ENCODE measurements at regions not wholly inside any gene's neighbourhood (a gene's known extent, or its start where the extent isn't known, plus 50 kb on each side); places are given as distances from the start of the nearest gene placed in this dataset.

GRCh38 chr13:62906469-62906868, 1490.8 kb upstream of the PCDH20 start:
- no peaks in the 10 kb centered on the region for H3K27me3 ChIP-seq (ENCODE audit: low read depth, low read length)
- no peaks in the 10 kb centered on the region for H3K36me3 ChIP-seq (ENCODE audit: control insufficient read depth in 1 of 2, insufficient read depth in 2 of 2, low read length in 2 of 2)
- H3K27ac ChIP-seq (ENCODE audit: low read length): no peak overlapping the region
- no peaks in the 10 kb centered on the region for H3K9me3 ChIP-seq (ENCODE audit: control insufficient read depth in 1 of 2, low read length in 2 of 2)
- H3K4me1 ChIP-seq (ENCODE audit: control insufficient read depth in 1 of 2, insufficient read depth in 2 of 2, low read length in 2 of 2): no peaks in the 10 kb centered on the region
- no peak overlapping the region for H3K4me3 ChIP-seq (ENCODE audit: low read depth in 1 of 2, low read length in 2 of 2)

GRCh38 chr13:62887046-62887445, 1471.4 kb upstream of the PCDH20 start:
- Histone ChIP-seq H3K36me3 (ENCODE audit: control insufficient read depth in 1 of 2, insufficient read depth in 2 of 2, low read length in 2 of 2) (no peaks in the 10 kb centered on the region), H3K27ac (ENCODE audit: low read length) (no peak overlapping the region), H3K4me3 (ENCODE audit: low read depth in 1 of 2, low read length in 2 of 2) (no peak overlapping the region), H3K27me3 (ENCODE audit: low read depth, low read length) (no peaks in the 10 kb centered on the region), H3K9me3 (ENCODE audit: control insufficient read depth in 1 of 2, low read length in 2 of 2) (no peaks in the 10 kb centered on the region), H3K4me1 (ENCODE audit: control insufficient read depth in 1 of 2, insufficient read depth in 2 of 2, low read length in 2 of 2) (no peaks in the 10 kb centered on the region)

- H3K27ac ChIP-seq (ENCODE audit: low read length): no peak overlapping the region
- peaks cover 0 to 2% of the 10 kb centered on the region in 2 donors for H3K9me3 ChIP-seq (ENCODE audit: control insufficient read depth in 1 of 2, low read length in 2 of 2)
- H3K4me1 ChIP-seq (ENCODE audit: control insufficient read depth in 1 of 2, insufficient read depth in 2 of 2, low read length in 2 of 2): no peaks in the 10 kb centered on the region
- no peaks in the 10 kb centered on the region for H3K27me3 ChIP-seq (ENCODE audit: low read depth, low read length)
- H3K36me3 ChIP-seq (ENCODE audit: control insufficient read depth in 1 of 2, insufficient read depth in 2 of 2, low read length in 2 of 2): no peaks in the 10 kb centered on the region
- H3K4me3 ChIP-seq (ENCODE audit: low read depth in 1 of 2, low read length in 2 of 2): no peak overlapping the region
Measured at GRCh38 chr13:62879071-62879470, 1463.4 kb upstream of the PCDH20 start.

GRCh38 chr13:62875118-62875640, 1459.5 kb upstream of the PCDH20 start:
- Histone ChIP-seq H3K4me3 (ENCODE audit: low read depth in 1 of 2, low read length in 2 of 2) (no peak overlapping the region), H3K27ac (ENCODE audit: low read length) (no peak overlapping the region), H3K36me3 (ENCODE audit: control insufficient read depth in 1 of 2, insufficient read depth in 2 of 2, low read length in 2 of 2) (no peaks in the 10 kb centered on the region), H3K9me3 (ENCODE audit: control insufficient read depth in 1 of 2, low read length in 2 of 2) (peaks cover 0 to 2% of the 10 kb centered on the region in 2 donors), H3K27me3 (ENCODE audit: low read depth, low read length) (no peaks in the 10 kb centered on the region), H3K4me1 (ENCODE audit: control insufficient read depth in 1 of 2, insufficient read depth in 2 of 2, low read length in 2 of 2) (no peaks in the 10 kb centered on the region)

GRCh38 chr13:62850331-62850730, 1434.7 kb upstream of the PCDH20 start:
- Histone ChIP-seq H3K27me3 (ENCODE audit: low read depth, low read length) (no peaks in the 10 kb centered on the region), H3K4me1 (ENCODE audit: control insufficient read depth in 1 of 2, insufficient read depth in 2 of 2, low read length in 2 of 2) (no peaks in the 10 kb centered on the region), H3K9me3 (ENCODE audit: control insufficient read depth in 1 of 2, low read length in 2 of 2) (no peaks in the 10 kb centered on the region), H3K36me3 (ENCODE audit: control insufficient read depth in 1 of 2, insufficient read depth in 2 of 2, low read length in 2 of 2) (no peaks in the 10 kb centered on the region), H3K4me3 (ENCODE audit: low read depth in 1 of 2, low read length in 2 of 2) (no peak overlapping the region), H3K27ac (ENCODE audit: low read length) (no peak overlapping the region)

- no peaks in the 10 kb centered on the region for H3K27me3 ChIP-seq (ENCODE audit: low read depth, low read length)
- no peaks in the 10 kb centered on the region for H3K9me3 ChIP-seq (ENCODE audit: control insufficient read depth in 1 of 2, low read length in 2 of 2)
- H3K27ac ChIP-seq (ENCODE audit: low read length): no peak overlapping the region
- H3K36me3 ChIP-seq (ENCODE audit: control insufficient read depth in 1 of 2, insufficient read depth in 2 of 2, low read length in 2 of 2): no peaks in the 10 kb centered on the region
- H3K4me3 ChIP-seq (ENCODE audit: low read depth in 1 of 2, low read length in 2 of 2): no peak overlapping the region
- H3K4me1 ChIP-seq (ENCODE audit: control insufficient read depth in 1 of 2, insufficient read depth in 2 of 2, low read length in 2 of 2): no peaks in the 10 kb centered on the region
Measured at GRCh38 chr13:62847520-62847919, 1431.9 kb upstream of the PCDH20 start.

- Histone ChIP-seq H3K4me1 (ENCODE audit: control insufficient read depth in 1 of 2, insufficient read depth in 2 of 2, low read length in 2 of 2) (no peaks in the 10 kb centered on the region), H3K4me3 (ENCODE audit: low read depth in 1 of 2, low read length in 2 of 2) (no peak overlapping the region), H3K9me3 (ENCODE audit: control insufficient read depth in 1 of 2, low read length in 2 of 2) (no peaks in the 10 kb centered on the region), H3K27ac (ENCODE audit: low read length) (no peak overlapping the region), H3K36me3 (ENCODE audit: control insufficient read depth in 1 of 2, insufficient read depth in 2 of 2, low read length in 2 of 2) (no peaks in the 10 kb centered on the region), H3K27me3 (ENCODE audit: low read depth, low read length) (no peaks in the 10 kb centered on the region)
Measured at GRCh38 chr13:62846302-62846701, 1430.7 kb upstream of the PCDH20 start.

- Histone ChIP-seq H3K4me1 (ENCODE audit: control insufficient read depth in 1 of 2, insufficient read depth in 2 of 2, low read length in 2 of 2) (no peaks in the 10 kb centered on the region), H3K27me3 (ENCODE audit: low read depth, low read length) (no peaks in the 10 kb centered on the region), H3K27ac (ENCODE audit: low read length) (no peak overlapping the region), H3K4me3 (ENCODE audit: low read depth in 1 of 2, low read length in 2 of 2) (no peak overlapping the region), H3K36me3 (ENCODE audit: control insufficient read depth in 1 of 2, insufficient read depth in 2 of 2, low read length in 2 of 2) (no peaks in the 10 kb centered on the region), H3K9me3 (ENCODE audit: control insufficient read depth in 1 of 2, low read length in 2 of 2) (no peaks in the 10 kb centered on the region)
Measured at GRCh38 chr13:62839338-62839737, 1423.7 kb upstream of the PCDH20 start.

- no peak overlapping the region for H3K27ac ChIP-seq (ENCODE audit: low read length)
- no peak overlapping the region for H3K4me3 ChIP-seq (ENCODE audit: low read depth in 1 of 2, low read length in 2 of 2)
- H3K27me3 ChIP-seq (ENCODE audit: low read depth, low read length): no peaks in the 10 kb centered on the region
- H3K4me1 ChIP-seq (ENCODE audit: control insufficient read depth in 1 of 2, insufficient read depth in 2 of 2, low read length in 2 of 2): no peaks in the 10 kb centered on the region
- no peaks in the 10 kb centered on the region for H3K9me3 ChIP-seq (ENCODE audit: control insufficient read depth in 1 of 2, low read length in 2 of 2)
- no peaks in the 10 kb centered on the region for H3K36me3 ChIP-seq (ENCODE audit: control insufficient read depth in 1 of 2, insufficient read depth in 2 of 2, low read length in 2 of 2)
Measured at GRCh38 chr13:62838929-62839328, 1423.3 kb upstream of the PCDH20 start.

- no peaks in the 10 kb centered on the region for H3K9me3 ChIP-seq (ENCODE audit: control insufficient read depth in 1 of 2, low read length in 2 of 2)
- H3K27me3 ChIP-seq (ENCODE audit: low read depth, low read length): no peaks in the 10 kb centered on the region
- no peaks in the 10 kb centered on the region for H3K4me1 ChIP-seq (ENCODE audit: control insufficient read depth in 1 of 2, insufficient read depth in 2 of 2, low read length in 2 of 2)
- H3K4me3 ChIP-seq (ENCODE audit: low read depth in 1 of 2, low read length in 2 of 2): no peak overlapping the region
- no peaks in the 10 kb centered on the region for H3K36me3 ChIP-seq (ENCODE audit: control insufficient read depth in 1 of 2, insufficient read depth in 2 of 2, low read length in 2 of 2)
- no peak overlapping the region for H3K27ac ChIP-seq (ENCODE audit: low read length)
Measured at GRCh38 chr13:62837895-62838294, 1422.2 kb upstream of the PCDH20 start.

GRCh38 chr13:62829486-62829885, 1413.8 kb upstream of the PCDH20 start:
- H3K36me3 ChIP-seq (ENCODE audit: control insufficient read depth in 1 of 2, insufficient read depth in 2 of 2, low read length in 2 of 2): no peaks in the 10 kb centered on the region
- H3K27me3 ChIP-seq (ENCODE audit: low read depth, low read length): no peaks in the 10 kb centered on the region
- no peak overlapping the region for H3K4me3 ChIP-seq (ENCODE audit: low read depth in 1 of 2, low read length in 2 of 2)
- H3K27ac ChIP-seq (ENCODE audit: low read length): no peak overlapping the region
- H3K4me1 ChIP-seq (ENCODE audit: control insufficient read depth in 1 of 2, insufficient read depth in 2 of 2, low read length in 2 of 2): no peaks in the 10 kb centered on the region
- no peaks in the 10 kb centered on the region for H3K9me3 ChIP-seq (ENCODE audit: control insufficient read depth in 1 of 2, low read length in 2 of 2)

GRCh38 chr13:62799931-62800436, 1384.3 kb upstream of the PCDH20 start:
- H3K27me3 ChIP-seq (ENCODE audit: low read depth, low read length): no peaks in the 10 kb centered on the region
- no peak overlapping the region for H3K4me3 ChIP-seq (ENCODE audit: low read depth in 1 of 2, low read length in 2 of 2)
- no peaks in the 10 kb centered on the region for H3K9me3 ChIP-seq (ENCODE audit: control insufficient read depth in 1 of 2, low read length in 2 of 2)
- H3K36me3 ChIP-seq (ENCODE audit: control insufficient read depth in 1 of 2, insufficient read depth in 2 of 2, low read length in 2 of 2): no peaks in the 10 kb centered on the region
- H3K4me1 ChIP-seq (ENCODE audit: control insufficient read depth in 1 of 2, insufficient read depth in 2 of 2, low read length in 2 of 2): no peaks in the 10 kb centered on the region
- no peak overlapping the region for H3K27ac ChIP-seq (ENCODE audit: low read length)

Measured in muscle layer of duodenum (tissue), 2 donors.